22Rv1 (cell line): ENCODE measurements at regions not wholly inside any gene's neighbourhood (a gene's known extent, or its start where the extent isn't known, plus 50 kb on each side); places are given as distances from the start of the nearest gene placed in this dataset.

Experiments used
- ZFX ChIP-seq: fragments of 450-650 bp; IDR thresholded peaks from 2 replicates; pipeline ENCODE4 v1.6.1; 2017; ENCODE audit warnings: antibody characterized with exemption, borderline replicate concordance
- TF ChIP-seq, protein P1 (sequence below): fragments of 450-650 bp; IDR thresholded peaks from 2 replicates; pipeline ENCODE4 v1.5.1; 2017; ENCODE audit warnings: mild to moderate bottlenecking

DNA sequence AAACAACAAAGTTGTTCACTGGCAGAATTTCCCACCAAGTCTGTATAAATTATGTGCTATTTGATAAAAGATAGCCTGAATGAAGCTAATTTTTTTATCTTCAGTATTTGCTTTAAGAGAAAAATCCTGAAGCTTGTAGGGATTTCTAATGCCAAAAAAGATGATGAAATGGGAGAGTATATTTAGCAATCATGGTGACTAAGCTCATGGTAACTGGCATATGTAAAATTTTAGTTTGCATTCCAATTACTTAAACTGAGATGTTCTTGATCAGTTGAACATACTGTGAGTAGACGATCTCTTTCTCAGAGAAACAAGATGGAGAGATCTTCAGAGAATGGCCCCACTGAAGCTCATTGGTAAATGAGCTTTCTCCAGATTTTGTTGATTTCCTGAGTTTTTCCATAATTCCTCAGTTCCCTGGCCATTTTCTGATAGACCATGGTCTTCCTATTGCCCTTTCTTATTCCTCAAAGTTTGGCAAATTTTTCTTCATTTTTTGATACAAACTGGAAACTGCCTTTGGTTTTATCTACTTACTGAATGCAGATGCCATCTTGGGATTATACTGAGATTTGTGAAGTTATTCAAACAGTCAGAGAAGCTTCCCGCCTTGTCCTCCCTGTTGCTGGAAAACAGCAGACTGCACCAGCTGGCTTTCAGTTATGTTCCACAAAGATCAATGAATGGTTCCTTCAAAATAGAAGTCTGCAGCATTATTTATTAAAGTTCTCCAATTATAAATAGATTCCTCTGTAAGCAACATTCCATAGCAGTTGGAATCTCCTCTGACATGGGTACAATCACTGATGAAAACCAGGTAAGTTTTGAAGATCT, 68.3 kb upstream of the ALOX12 start:
- TF ChIP-seq, protein P1, sequence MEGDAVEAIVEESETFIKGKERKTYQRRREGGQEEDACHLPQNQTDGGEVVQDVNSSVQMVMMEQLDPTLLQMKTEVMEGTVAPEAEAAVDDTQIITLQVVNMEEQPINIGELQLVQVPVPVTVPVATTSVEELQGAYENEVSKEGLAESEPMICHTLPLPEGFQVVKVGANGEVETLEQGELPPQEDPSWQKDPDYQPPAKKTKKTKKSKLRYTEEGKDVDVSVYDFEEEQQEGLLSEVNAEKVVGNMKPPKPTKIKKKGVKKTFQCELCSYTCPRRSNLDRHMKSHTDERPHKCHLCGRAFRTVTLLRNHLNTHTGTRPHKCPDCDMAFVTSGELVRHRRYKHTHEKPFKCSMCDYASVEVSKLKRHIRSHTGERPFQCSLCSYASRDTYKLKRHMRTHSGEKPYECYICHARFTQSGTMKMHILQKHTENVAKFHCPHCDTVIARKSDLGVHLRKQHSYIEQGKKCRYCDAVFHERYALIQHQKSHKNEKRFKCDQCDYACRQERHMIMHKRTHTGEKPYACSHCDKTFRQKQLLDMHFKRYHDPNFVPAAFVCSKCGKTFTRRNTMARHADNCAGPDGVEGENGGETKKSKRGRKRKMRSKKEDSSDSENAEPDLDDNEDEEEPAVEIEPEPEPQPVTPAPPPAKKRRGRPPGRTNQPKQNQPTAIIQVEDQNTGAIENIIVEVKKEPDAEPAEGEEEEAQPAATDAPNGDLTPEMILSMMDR, result no peak
- no peak for TF ChIP-seq ZFX
